ENCODE measurements at regions not wholly inside any gene's neighbourhood (a gene's known extent, or its start where the extent isn't known, plus 50 kb on each side); places are given as distances from the start of the nearest gene placed in this dataset.

GRCh38 chr3:74722211-74722610, 107.8 kb upstream of the CNTN3 start:
- Histone ChIP-seq H3K4me3 (ENCODE audit: low read length) (no peak overlapping the region), H3K9me2 (replicated peaks; ENCODE audit: insufficient read depth, low read length) (no peaks in the 10 kb centered on the region), H3K36me3 (ENCODE audit: insufficient read depth, low read length) (no peaks in the 10 kb centered on the region)

GRCh38 chr3:74713977-74714376, 99.5 kb upstream of the CNTN3 start:
- H3K79me2 ChIP-seq (ENCODE audit: low read length): no peaks in the 10 kb centered on the region
- no peak for DNase-seq
- H3K4me3 ChIP-seq (ENCODE audit: low read length): no peak overlapping the region
- no peaks in the 10 kb centered on the region for H3K27me3 ChIP-seq (ENCODE audit: low read length)
- no peak overlapping the region for H3K9ac ChIP-seq (ENCODE audit: low read length)
- no peak overlapping the region for H2AFZ ChIP-seq (ENCODE audit: low read length)
- H3K9me3 ChIP-seq (ENCODE audit: low read length): peaks cover 2% of the 10 kb centered on the region; the same call in 1 of the 2 replicates
- H3K4me1 ChIP-seq (ENCODE audit: low read length): no peaks in the 10 kb centered on the region
- no peaks in the 10 kb centered on the region for H3K9me2 ChIP-seq (replicated peaks; ENCODE audit: insufficient read depth, low read length)
- H3K27ac ChIP-seq (ENCODE audit: low read length): no peak overlapping the region
- H4K20me1 ChIP-seq (ENCODE audit: insufficient read depth, low read depth, low read length): no peaks in the 10 kb centered on the region
- no peaks in the 10 kb centered on the region for H3K36me3 ChIP-seq (ENCODE audit: insufficient read depth, low read length)
- no peak overlapping the region for H3K4me2 ChIP-seq (ENCODE audit: low read depth, low read length, poor library complexity, severe bottlenecking)

More at GRCh38 chr3:74722211-74722610, 107.8 kb upstream of the CNTN3 start:
- H3K79me2 ChIP-seq (ENCODE audit: low read length): no peaks in the 10 kb centered on the region
- H4K20me1 ChIP-seq (ENCODE audit: insufficient read depth, low read depth, low read length): no peaks in the 10 kb centered on the region
- no peaks in the 10 kb centered on the region for H3K4me1 ChIP-seq (ENCODE audit: low read length)
- no peak overlapping the region for H3K9ac ChIP-seq (ENCODE audit: low read length)
- H3K27me3 ChIP-seq (ENCODE audit: low read length): no peaks in the 10 kb centered on the region
- no peak for DNase-seq
- H3K4me2 ChIP-seq (ENCODE audit: low read depth, low read length, poor library complexity, severe bottlenecking): no peak overlapping the region
- H3K9me3 ChIP-seq (ENCODE audit: low read length): no peaks in the 10 kb centered on the region
- H3K27ac ChIP-seq (ENCODE audit: low read length): no peak overlapping the region
- no peak overlapping the region for H2AFZ ChIP-seq (ENCODE audit: low read length)

- H3K9me2 ChIP-seq (replicated peaks; ENCODE audit: insufficient read depth, low read length): no peaks in the 10 kb centered on the region
- H3K4me2 ChIP-seq (ENCODE audit: low read depth, low read length, poor library complexity, severe bottlenecking): no peak overlapping the region
- no peak overlapping the region for H2AFZ ChIP-seq (ENCODE audit: low read length)
- H4K20me1 ChIP-seq (ENCODE audit: insufficient read depth, low read depth, low read length): no peaks in the 10 kb centered on the region
- no peak overlapping the region for H3K9ac ChIP-seq (ENCODE audit: low read length)
- H3K27me3 ChIP-seq (ENCODE audit: low read length): no peaks in the 10 kb centered on the region
- no peak overlapping the region for H3K27ac ChIP-seq (ENCODE audit: low read length)
- H3K79me2 ChIP-seq (ENCODE audit: low read length): no peaks in the 10 kb centered on the region
- no peaks in the 10 kb centered on the region for H3K36me3 ChIP-seq (ENCODE audit: insufficient read depth, low read length)
- H3K4me1 ChIP-seq (ENCODE audit: low read length): no peaks in the 10 kb centered on the region
- H3K4me3 ChIP-seq (ENCODE audit: low read length): no peak overlapping the region
- peaks cover 2% of the 10 kb centered on the region; the same call in 1 of the 2 replicates for H3K9me3 ChIP-seq (ENCODE audit: low read length)
- DNase-seq: no peak
Observed at GRCh38 chr3:74711913-74712512, 97.6 kb upstream of the CNTN3 start.

GRCh38 chr3:74709951-74710350, 95.5 kb upstream of the CNTN3 start:
- H3K4me2 ChIP-seq (ENCODE audit: low read depth, low read length, poor library complexity, severe bottlenecking): no peak overlapping the region
- H3K4me1 ChIP-seq (ENCODE audit: low read length): no peaks in the 10 kb centered on the region
- H3K9ac ChIP-seq (ENCODE audit: low read length): no peak overlapping the region
- no peak overlapping the region for H3K4me3 ChIP-seq (ENCODE audit: low read length)
- no peaks in the 10 kb centered on the region for H3K79me2 ChIP-seq (ENCODE audit: low read length)
- no peaks in the 10 kb centered on the region for H3K9me2 ChIP-seq (replicated peaks; ENCODE audit: insufficient read depth, low read length)
- H4K20me1 ChIP-seq (ENCODE audit: insufficient read depth, low read depth, low read length): no peaks in the 10 kb centered on the region
- no peak overlapping the region for H3K27ac ChIP-seq (ENCODE audit: low read length)
- H3K27me3 ChIP-seq (ENCODE audit: low read length): no peaks in the 10 kb centered on the region
- no peaks in the 10 kb centered on the region for H3K36me3 ChIP-seq (ENCODE audit: insufficient read depth, low read length)
- peaks cover 2% of the 10 kb centered on the region; the same call in 1 of the 2 replicates for H3K9me3 ChIP-seq (ENCODE audit: low read length)
- no peak for DNase-seq
- no peak overlapping the region for H2AFZ ChIP-seq (ENCODE audit: low read length)

GRCh38 chr3:74693696-74694393, 79.4 kb upstream of the CNTN3 start:
- Histone ChIP-seq H3K4me1 (ENCODE audit: low read length) (no peaks in the 10 kb centered on the region), H3K27ac (ENCODE audit: low read length) (no peak overlapping the region)

GRCh38 chr3:74693251-74693650, 78.8 kb upstream of the CNTN3 start:
- Histone ChIP-seq H3K79me2 (ENCODE audit: low read length) (no peaks in the 10 kb centered on the region), H4K20me1 (ENCODE audit: insufficient read depth, low read depth, low read length) (no peaks in the 10 kb centered on the region), H3K4me1 (ENCODE audit: low read length) (no peaks in the 10 kb centered on the region), H3K27me3 (ENCODE audit: low read length) (no peaks in the 10 kb centered on the region), H3K9ac (ENCODE audit: low read length) (no peak overlapping the region), H3K9me3 (ENCODE audit: low read length) (0 out of 2 replicates have a peak, but pooled peaks cover 4% of the 10 kb centered on the region), H3K9me2 (replicated peaks; ENCODE audit: insufficient read depth, low read length) (0 out of 2 replicates have a peak, but pooled peaks cover 5% of the 10 kb centered on the region), H2AFZ (ENCODE audit: low read length) (no peak overlapping the region), H3K4me3 (ENCODE audit: low read length) (no peak overlapping the region), H3K27ac (ENCODE audit: low read length) (no peak overlapping the region), H3K36me3 (ENCODE audit: insufficient read depth, low read length) (no peaks in the 10 kb centered on the region), H3K4me2 (ENCODE audit: low read depth, low read length, poor library complexity, severe bottlenecking) (no peak overlapping the region)
- DNase-seq: no peak

More at GRCh38 chr3:74693696-74694393, 79.4 kb upstream of the CNTN3 start:
- H3K4me3 ChIP-seq (ENCODE audit: low read length): no peak overlapping the region
- H2AFZ ChIP-seq (ENCODE audit: low read length): no peak overlapping the region
- H4K20me1 ChIP-seq (ENCODE audit: insufficient read depth, low read depth, low read length): no peaks in the 10 kb centered on the region
- H3K4me2 ChIP-seq (ENCODE audit: low read depth, low read length, poor library complexity, severe bottlenecking): no peak overlapping the region
- no peak overlapping the region for H3K9ac ChIP-seq (ENCODE audit: low read length)
- no peak for DNase-seq
- no peaks in the 10 kb centered on the region for H3K79me2 ChIP-seq (ENCODE audit: low read length)
- 0 out of 2 replicates have a peak, but pooled peaks cover 5% of the 10 kb centered on the region for H3K9me3 ChIP-seq (ENCODE audit: low read length)
- H3K27me3 ChIP-seq (ENCODE audit: low read length): no peaks in the 10 kb centered on the region
- 0 out of 2 replicates have a peak, but pooled peaks cover 5% of the 10 kb centered on the region for H3K9me2 ChIP-seq (replicated peaks; ENCODE audit: insufficient read depth, low read length)
- no peaks in the 10 kb centered on the region for H3K36me3 ChIP-seq (ENCODE audit: insufficient read depth, low read length)

- no peaks in the 10 kb centered on the region for H3K36me3 ChIP-seq (ENCODE audit: insufficient read depth, low read length)
- H3K4me1 ChIP-seq (ENCODE audit: low read length): no peaks in the 10 kb centered on the region
- H3K4me2 ChIP-seq (ENCODE audit: low read depth, low read length, poor library complexity, severe bottlenecking): no peak overlapping the region
- no peaks in the 10 kb centered on the region for H3K27me3 ChIP-seq (ENCODE audit: low read length)
- H3K9ac ChIP-seq (ENCODE audit: low read length): no peak overlapping the region
- H3K27ac ChIP-seq (ENCODE audit: low read length): no peak overlapping the region
- no peak overlapping the region for H3K4me3 ChIP-seq (ENCODE audit: low read length)
- H3K79me2 ChIP-seq (ENCODE audit: low read length): no peaks in the 10 kb centered on the region
- H3K9me3 ChIP-seq (ENCODE audit: low read length): no peaks in the 10 kb centered on the region
- H4K20me1 ChIP-seq (ENCODE audit: insufficient read depth, low read depth, low read length): no peaks in the 10 kb centered on the region
- no peaks in the 10 kb centered on the region for H3K9me2 ChIP-seq (replicated peaks; ENCODE audit: insufficient read depth, low read length)
- DNase-seq: no peak
- no peak overlapping the region for H2AFZ ChIP-seq (ENCODE audit: low read length)
Observed at GRCh38 chr3:74691946-74692345, 77.5 kb upstream of the CNTN3 start.

- Histone ChIP-seq H3K79me2 (ENCODE audit: low read length) (no peaks in the 10 kb centered on the region), H3K27ac (ENCODE audit: low read length) (no peak overlapping the region), H3K27me3 (ENCODE audit: low read length) (no peaks in the 10 kb centered on the region), H4K20me1 (ENCODE audit: insufficient read depth, low read depth, low read length) (no peaks in the 10 kb centered on the region), H3K9me2 (replicated peaks; ENCODE audit: insufficient read depth, low read length) (no peaks in the 10 kb centered on the region), H3K9ac (ENCODE audit: low read length) (no peak overlapping the region), H3K9me3 (ENCODE audit: low read length) (peaks cover 8% of the 10 kb centered on the region; the same call in 1 of the 2 replicates), H3K4me3 (ENCODE audit: low read length) (no peak overlapping the region), H3K36me3 (ENCODE audit: insufficient read depth, low read length) (no peaks in the 10 kb centered on the region), H3K4me2 (ENCODE audit: low read depth, low read length, poor library complexity, severe bottlenecking) (no peak overlapping the region), H3K4me1 (ENCODE audit: low read length) (no peaks in the 10 kb centered on the region), H2AFZ (ENCODE audit: low read length) (no peak overlapping the region)
- DNase-seq: no peak
Observed at GRCh38 chr3:74673326-74673725, 58.9 kb upstream of the CNTN3 start.

All from Karpas-422 (cell line).